Chondrocyte (in vitro differentiated cells): ENCODE measurements at regions not wholly inside any gene's neighbourhood (a gene's known extent, or its start where the extent isn't known, plus 50 kb on each side); places are given as distances from the start of the nearest gene placed in this dataset.

Experiments
- DNase-seq: peaks from one replicate; pipeline ENCODE4 v3.0.0; 2021; ENCODE audit warnings: mixed read lengths, low spot score
- H3K27ac Mint-ChIP-seq: one replicate; pipeline ENCODE4 v1.8.0; 2021; ENCODE audit warnings: mild to moderate bottlenecking, moderate library complexity, mixed read lengths; ENCODE audit not compliant: unreplicated experiment
- H3K27me3 Mint-ChIP-seq: 2 replicates; pipeline ENCODE4 v1.8.0; 2021; ENCODE audit warnings: low read depth, mixed read lengths
- H3K36me3 Mint-ChIP-seq: 2 replicates; pipeline ENCODE4 v1.8.0; 2021; ENCODE audit warnings: low read depth, mixed read lengths
- H3K4me1 Mint-ChIP-seq: 2 replicates; pipeline ENCODE4 v1.8.0; 2021; ENCODE audit warnings: low read depth, mild to moderate bottlenecking, mixed read lengths
- H3K4me3 Mint-ChIP-seq: one replicate; pipeline ENCODE4 v1.8.0; 2021; ENCODE audit warnings: mild to moderate bottlenecking, moderate library complexity, mixed read lengths; ENCODE audit not compliant: unreplicated experiment
- H3K9me3 Mint-ChIP-seq: 2 replicates; pipeline ENCODE4 v1.8.0; 2021; ENCODE audit warnings: low read depth, mixed read lengths
- TF ChIP-seq, protein P1 (sequence below): fragments of 200-600 bp; sonication (generic); IDR thresholded peaks from 2 replicates; pipeline ENCODE4 v1.5.0; 2021; ENCODE audit warnings: antibody characterized with exemption, mild to moderate bottlenecking, moderate library complexity

DNA sequence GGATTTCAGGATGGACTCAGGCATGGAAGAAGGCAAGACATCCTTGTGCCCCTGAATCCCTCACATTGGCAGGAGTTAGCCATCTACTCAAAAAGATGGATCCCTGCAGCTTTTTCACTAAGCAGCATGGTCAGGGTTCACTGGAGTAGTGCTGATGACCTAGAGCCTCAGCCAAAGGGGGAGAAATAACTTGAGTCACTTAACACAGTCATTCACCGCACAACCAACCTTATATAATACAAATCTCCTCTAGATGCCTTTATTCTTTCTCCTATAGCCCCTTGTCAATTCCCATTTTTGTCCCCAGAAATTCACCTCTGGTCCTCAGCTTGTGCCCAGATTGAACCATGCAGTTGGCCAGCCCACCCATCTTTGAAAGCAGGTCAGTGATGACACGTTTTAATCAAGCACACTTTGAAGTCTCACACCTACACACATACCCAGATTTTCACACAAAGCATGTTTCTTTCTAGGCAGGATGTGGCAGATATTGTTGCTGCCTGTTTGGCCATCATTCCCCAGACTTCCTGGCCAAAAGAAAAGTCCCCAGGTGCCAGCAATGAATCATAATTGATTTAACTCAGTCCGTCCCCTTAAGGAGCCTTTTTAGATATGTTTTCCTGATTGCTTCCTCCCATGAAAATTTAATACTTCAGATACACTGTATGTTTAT is 84.2 kb downstream of the LBH start:
- no peak overlapping the region for H3K4me3 Mint-ChIP-seq
- TF ChIP-seq, protein P1, sequence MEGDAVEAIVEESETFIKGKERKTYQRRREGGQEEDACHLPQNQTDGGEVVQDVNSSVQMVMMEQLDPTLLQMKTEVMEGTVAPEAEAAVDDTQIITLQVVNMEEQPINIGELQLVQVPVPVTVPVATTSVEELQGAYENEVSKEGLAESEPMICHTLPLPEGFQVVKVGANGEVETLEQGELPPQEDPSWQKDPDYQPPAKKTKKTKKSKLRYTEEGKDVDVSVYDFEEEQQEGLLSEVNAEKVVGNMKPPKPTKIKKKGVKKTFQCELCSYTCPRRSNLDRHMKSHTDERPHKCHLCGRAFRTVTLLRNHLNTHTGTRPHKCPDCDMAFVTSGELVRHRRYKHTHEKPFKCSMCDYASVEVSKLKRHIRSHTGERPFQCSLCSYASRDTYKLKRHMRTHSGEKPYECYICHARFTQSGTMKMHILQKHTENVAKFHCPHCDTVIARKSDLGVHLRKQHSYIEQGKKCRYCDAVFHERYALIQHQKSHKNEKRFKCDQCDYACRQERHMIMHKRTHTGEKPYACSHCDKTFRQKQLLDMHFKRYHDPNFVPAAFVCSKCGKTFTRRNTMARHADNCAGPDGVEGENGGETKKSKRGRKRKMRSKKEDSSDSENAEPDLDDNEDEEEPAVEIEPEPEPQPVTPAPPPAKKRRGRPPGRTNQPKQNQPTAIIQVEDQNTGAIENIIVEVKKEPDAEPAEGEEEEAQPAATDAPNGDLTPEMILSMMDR: no peak
- no peak overlapping the region for H3K27ac Mint-ChIP-seq
- no peaks in the 10 kb centered on the region for H3K36me3 Mint-ChIP-seq
- H3K27me3 Mint-ChIP-seq: no peaks in the 10 kb centered on the region
- H3K9me3 Mint-ChIP-seq: peaks cover 8% of the 10 kb centered on the region
- no peak for DNase-seq
- H3K4me1 Mint-ChIP-seq: peaks cover 4% of the 10 kb centered on the region

DNA sequence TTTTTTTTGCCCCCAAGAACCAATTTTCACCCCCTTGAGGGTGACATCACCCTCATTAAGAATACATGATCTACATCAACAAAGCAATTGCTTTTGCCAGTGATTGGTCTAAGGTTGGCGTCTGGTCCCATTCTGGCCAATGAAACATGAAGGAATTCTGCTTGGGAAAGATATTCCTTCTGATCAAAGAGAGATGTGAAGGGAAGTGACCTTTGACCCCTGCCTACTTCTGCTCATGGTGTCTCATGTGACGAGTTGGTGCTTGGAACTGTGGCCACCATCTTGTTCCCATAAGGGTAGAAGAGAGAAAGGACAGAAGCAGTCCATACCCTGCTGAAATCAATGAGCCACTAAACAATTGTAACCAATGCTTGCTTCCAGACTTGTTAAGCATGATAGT is 85.1 kb downstream of the LBH start:
- TF ChIP-seq, protein P1: no peak
- no peak overlapping the region for H3K4me3 Mint-ChIP-seq

DNA sequence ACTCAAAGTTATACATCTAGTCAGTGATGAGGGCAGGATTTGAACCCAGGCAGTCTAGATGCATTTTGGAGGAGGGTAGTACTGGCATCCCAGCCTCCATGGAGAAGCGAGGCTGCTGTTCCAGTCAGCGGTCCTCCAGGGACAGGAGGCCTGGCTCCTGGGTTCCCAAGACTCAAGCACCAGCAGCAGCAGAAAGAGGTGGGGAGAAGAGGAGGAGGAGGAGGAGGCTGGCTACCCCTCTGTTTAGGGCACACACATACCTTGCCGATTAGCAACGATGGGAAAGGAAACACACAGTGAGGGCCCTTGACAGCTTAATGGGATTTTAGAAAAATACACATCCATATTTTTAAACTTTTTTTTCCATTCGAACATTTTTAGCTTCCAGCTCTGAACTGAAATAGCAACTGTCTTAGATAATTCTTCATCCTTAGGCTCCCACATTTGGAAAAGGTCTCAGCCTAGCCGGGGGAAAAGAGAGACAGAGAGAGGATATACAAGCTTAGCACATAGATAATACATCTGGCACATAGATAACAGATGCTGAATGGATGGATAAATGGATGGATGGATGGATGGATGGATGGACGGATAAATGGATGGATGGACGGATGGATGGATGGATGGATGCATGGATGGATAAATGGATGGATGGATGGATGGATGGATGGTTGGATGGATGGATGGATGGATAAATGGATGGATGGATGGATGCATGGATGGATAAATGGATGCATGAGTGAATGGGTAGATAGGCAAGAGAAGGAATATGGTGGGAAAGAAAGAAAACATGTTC is 87.9 kb downstream of the LBH start:
- Mint-ChIP-seq H3K4me3 (no peak overlapping the region), H3K36me3 (no peaks in the 10 kb centered on the region), H3K27me3 (no peaks in the 10 kb centered on the region), H3K4me1 (peaks cover 9% of the 10 kb centered on the region), H3K27ac (no peak overlapping the region), H3K9me3 (peaks cover 8% of the 10 kb centered on the region)
- no peak for DNase-seq
- TF ChIP-seq, protein P1: no peak

More for the DNA sequence above, 85.1 kb downstream of the LBH start:
- Mint-ChIP-seq H3K36me3 (no peaks in the 10 kb centered on the region), H3K9me3 (peaks cover 8% of the 10 kb centered on the region), H3K4me1 (peaks cover 6% of the 10 kb centered on the region), H3K27me3 (no peaks in the 10 kb centered on the region), H3K27ac (no peak overlapping the region)
- DNase-seq: no peak

DNA sequence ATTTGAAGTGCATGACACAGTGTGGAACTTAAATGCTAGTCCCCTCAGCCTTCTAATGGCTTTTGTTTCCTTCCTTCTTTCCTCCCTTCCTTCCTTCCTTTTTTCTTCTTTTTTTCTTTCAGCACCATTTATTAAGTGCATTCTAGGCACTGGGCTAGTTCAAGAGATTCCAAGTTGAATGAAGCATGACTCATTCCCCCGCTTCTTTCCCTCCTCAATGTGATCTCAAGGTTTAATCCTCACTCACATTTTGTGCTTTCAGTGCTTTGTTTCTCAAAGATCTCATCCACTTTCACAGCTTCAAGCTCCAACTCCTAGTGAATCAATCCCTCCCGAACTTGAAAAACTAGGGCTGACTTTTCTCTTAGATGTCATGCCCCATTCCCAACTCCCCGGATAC is 90.1 kb downstream of the LBH start:
- Mint-ChIP-seq H3K36me3 (no peaks in the 10 kb centered on the region), H3K27ac (no peak overlapping the region), H3K27me3 (no peaks in the 10 kb centered on the region), H3K9me3 (no peaks in the 10 kb centered on the region), H3K4me3 (no peak overlapping the region), H3K4me1 (peaks cover 9% of the 10 kb centered on the region)
- no peak for DNase-seq
- TF ChIP-seq, protein P1: no peak

DNA sequence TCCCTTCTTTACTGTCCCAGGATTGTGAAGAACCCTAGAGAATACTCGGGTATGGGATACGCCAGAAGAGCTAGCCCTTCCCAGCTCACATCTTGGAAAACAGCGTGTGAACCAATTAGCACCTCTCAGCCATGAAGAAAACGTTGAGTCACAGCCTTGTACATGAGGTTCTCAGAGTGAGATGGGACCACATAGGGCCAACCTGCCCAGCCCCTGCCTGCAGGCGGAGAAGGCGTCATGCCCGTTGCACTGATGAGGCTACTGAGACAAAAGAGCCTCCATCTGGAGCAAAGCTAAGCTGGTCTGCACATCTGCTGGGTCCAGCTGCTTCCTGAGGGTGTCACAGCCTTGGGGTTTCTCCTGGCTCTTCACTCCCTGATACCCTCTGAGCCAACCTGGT is 92.2 kb downstream of the LBH start:
- H3K27me3 Mint-ChIP-seq: no peaks in the 10 kb centered on the region
- TF ChIP-seq, protein P1: no peak
- no peak for DNase-seq
- no peak overlapping the region for H3K4me3 Mint-ChIP-seq
- no peaks in the 10 kb centered on the region for H3K9me3 Mint-ChIP-seq
- no peaks in the 10 kb centered on the region for H3K36me3 Mint-ChIP-seq
- H3K27ac Mint-ChIP-seq: no peak overlapping the region
- H3K4me1 Mint-ChIP-seq: peaks cover 9% of the 10 kb centered on the region
